ENCODE measurements at regions not wholly inside any gene's neighbourhood (a gene's known extent, or its start where the extent isn't known, plus 50 kb on each side); places are given as distances from the start of the nearest gene placed in this dataset.
A peak's percentile ranks its signal among the peaks of the same experiment; 100 is the strongest.
"Not testable (repeated sequence)": the region's sequence is repeated elsewhere in the genome, so short reads cannot be mapped to it uniquely, and the experiment has no call there.

- not testable (repeated sequence) for DNase-seq
Measured at GRCh38 chr9:66152406-66152805, 415.5 kb downstream of the FOXD4L4 start.

- not testable (repeated sequence) for DNase-seq
Measured at GRCh38 chr9:66153021-66153725, 416.2 kb downstream of the FOXD4L4 start.

- not testable (repeated sequence) for DNase-seq
Measured at GRCh38 chr9:66153971-66154691, 417.2 kb downstream of the FOXD4L4 start.

- DNase-seq = not testable (repeated sequence)
Measured at GRCh38 chr9:66182316-66182715, 445.4 kb downstream of the FOXD4L4 start.

GRCh38 chr9:66183648-66184047 is 446.7 kb downstream of the FOXD4L4 start:
- DNase-seq = not testable (repeated sequence)

GRCh38 chr9:66197199-66197598 is 460.3 kb downstream of the FOXD4L4 start:
- not testable (repeated sequence) for DNase-seq

GRCh38 chr9:66198421-66198820 is 461.5 kb downstream of the FOXD4L4 start:
- not testable (repeated sequence) for DNase-seq

- DNase-seq = not testable (repeated sequence)
Measured at GRCh38 chr9:66206617-66207016, 469.7 kb downstream of the FOXD4L4 start.

- DNase-seq = not testable (repeated sequence)
Measured at GRCh38 chr9:66207914-66208313, 471.0 kb downstream of the FOXD4L4 start.

GRCh38 chr9:66244763-66245162 is 507.8 kb downstream of the FOXD4L4 start:
- DNase-seq = not testable (repeated sequence)

GRCh38 chr9:66245481-66245880 is 508.5 kb downstream of the FOXD4L4 start:
- DNase-seq = not testable (repeated sequence)

- DNase-seq = not testable (repeated sequence)
Measured at GRCh38 chr9:66257581-66257980, 520.6 kb downstream of the FOXD4L4 start.

- DNase-seq = not testable (repeated sequence)
Measured at GRCh38 chr9:66261576-66261975, 524.6 kb downstream of the FOXD4L4 start.

- not testable (repeated sequence) for DNase-seq
Measured at GRCh38 chr9:66263621-66264020, 526.7 kb downstream of the FOXD4L4 start.

- DNase-seq = not testable (repeated sequence)
Measured at GRCh38 chr9:66264786-66265185, 527.8 kb downstream of the FOXD4L4 start.

GRCh38 chr9:66266202-66266601 is 529.3 kb downstream of the FOXD4L4 start:
- DNase-seq = not testable (repeated sequence)

GRCh38 chr9:66266856-66267430 is 530.0 kb downstream of the FOXD4L4 start:
- not testable (repeated sequence) for DNase-seq

- not testable (repeated sequence) for DNase-seq
Measured at GRCh38 chr9:66267684-66268083, 530.7 kb downstream of the FOXD4L4 start.

GRCh38 chr9:66269024-66269423 is 532.1 kb downstream of the FOXD4L4 start:
- not testable (repeated sequence) for DNase-seq

GRCh38 chr9:66269783-66270182 is 532.8 kb downstream of the FOXD4L4 start:
- peak; percentile 35 for DNase-seq

- DNase-seq = not testable (repeated sequence)
Measured at GRCh38 chr9:66278809-66279208, 541.9 kb downstream of the FOXD4L4 start.
